HUES6 (cell line): ENCODE measurements at regions not wholly inside any gene's neighbourhood (a gene's known extent, or its start where the extent isn't known, plus 50 kb on each side); places are given as distances from the start of the nearest gene placed in this dataset.

Experiments used
- H3K27ac ChIP-seq: 2 replicates; pipeline ENCODE4 v1.7.0; 2013; ENCODE audit warnings: low read depth, mild to moderate bottlenecking, low read length, inconsistent platforms
- H3K27me3 ChIP-seq: 2 replicates; pipeline ENCODE4 v1.6.1; 2013; ENCODE audit warnings: low read length; ENCODE audit not compliant: control insufficient read depth, insufficient read depth
- H3K36me3 ChIP-seq: 2 replicates; pipeline ENCODE4 v1.6.1; 2013; ENCODE audit warnings: low read length; ENCODE audit not compliant: control insufficient read depth, insufficient read depth
- H3K4me1 ChIP-seq: 2 replicates; pipeline ENCODE4 v1.6.1; 2013; ENCODE audit warnings: low read length; ENCODE audit not compliant: control insufficient read depth, insufficient read depth
- H3K4me3 ChIP-seq: 2 replicates; pipeline ENCODE4 v1.5.1; 2013; ENCODE audit warnings: low read depth, low read length
- H3K9ac ChIP-seq: one replicate; pipeline ENCODE4 v1.6.1; 2013; ENCODE audit warnings: mild to moderate bottlenecking, low read length
- H3K9me3 ChIP-seq: 2 replicates; pipeline ENCODE4 v1.6.1; 2013; ENCODE audit warnings: low read depth, low read length; ENCODE audit not compliant: control insufficient read depth, insufficient read depth

DNA sequence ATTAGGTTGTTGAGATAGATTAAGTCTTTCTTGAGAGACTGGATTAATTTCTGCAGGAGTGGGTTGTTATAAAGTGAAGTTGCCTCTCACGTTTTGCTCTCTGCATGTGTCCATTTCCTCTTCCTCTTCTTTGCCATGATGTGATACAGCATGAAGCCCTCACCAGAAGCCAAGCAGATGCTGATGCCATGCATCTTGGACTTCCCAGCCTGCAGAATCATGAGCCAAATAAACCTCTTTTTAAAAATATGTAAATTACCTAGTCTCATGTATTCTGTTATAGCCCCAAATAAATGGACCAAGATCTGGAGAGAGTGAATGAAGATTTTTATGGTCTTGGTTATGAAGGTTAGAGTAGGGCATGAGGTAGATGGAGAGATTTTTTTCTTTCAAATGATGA, 111.6 kb upstream of the MAN1A1 start:
- Histone ChIP-seq H3K9me3 (no peaks in the 10 kb centered on the region), H3K4me1 (no peaks in the 10 kb centered on the region)

GRCh38 chr6:119459207-119459974, 109.8 kb upstream of the MAN1A1 start:
- no peaks in the 10 kb centered on the region for H3K36me3 ChIP-seq
- H3K9ac ChIP-seq = no peak overlapping the region
- no peaks in the 10 kb centered on the region for H3K9me3 ChIP-seq
- no peaks in the 10 kb centered on the region for H3K4me1 ChIP-seq
- H3K4me3 ChIP-seq = no peak overlapping the region
- H3K27me3 ChIP-seq = no peaks in the 10 kb centered on the region
- no peak overlapping the region for H3K27ac ChIP-seq

More for the DNA sequence above, 111.6 kb upstream of the MAN1A1 start:
- H3K27ac ChIP-seq = no peak overlapping the region
- no peak overlapping the region for H3K4me3 ChIP-seq
- no peak overlapping the region for H3K9ac ChIP-seq
- H3K36me3 ChIP-seq = no peaks in the 10 kb centered on the region
- H3K27me3 ChIP-seq = no peaks in the 10 kb centered on the region

- Histone ChIP-seq H3K27me3 (no peaks in the 10 kb centered on the region), H3K9ac (no peak overlapping the region), H3K27ac (no peak overlapping the region), H3K9me3 (no peaks in the 10 kb centered on the region), H3K4me3 (no peak overlapping the region), H3K4me1 (no peaks in the 10 kb centered on the region), H3K36me3 (no peaks in the 10 kb centered on the region)
These were observed 105.2 kb upstream of the MAN1A1 start for GRCh38 chr6:119454714-119455113.

DNA sequence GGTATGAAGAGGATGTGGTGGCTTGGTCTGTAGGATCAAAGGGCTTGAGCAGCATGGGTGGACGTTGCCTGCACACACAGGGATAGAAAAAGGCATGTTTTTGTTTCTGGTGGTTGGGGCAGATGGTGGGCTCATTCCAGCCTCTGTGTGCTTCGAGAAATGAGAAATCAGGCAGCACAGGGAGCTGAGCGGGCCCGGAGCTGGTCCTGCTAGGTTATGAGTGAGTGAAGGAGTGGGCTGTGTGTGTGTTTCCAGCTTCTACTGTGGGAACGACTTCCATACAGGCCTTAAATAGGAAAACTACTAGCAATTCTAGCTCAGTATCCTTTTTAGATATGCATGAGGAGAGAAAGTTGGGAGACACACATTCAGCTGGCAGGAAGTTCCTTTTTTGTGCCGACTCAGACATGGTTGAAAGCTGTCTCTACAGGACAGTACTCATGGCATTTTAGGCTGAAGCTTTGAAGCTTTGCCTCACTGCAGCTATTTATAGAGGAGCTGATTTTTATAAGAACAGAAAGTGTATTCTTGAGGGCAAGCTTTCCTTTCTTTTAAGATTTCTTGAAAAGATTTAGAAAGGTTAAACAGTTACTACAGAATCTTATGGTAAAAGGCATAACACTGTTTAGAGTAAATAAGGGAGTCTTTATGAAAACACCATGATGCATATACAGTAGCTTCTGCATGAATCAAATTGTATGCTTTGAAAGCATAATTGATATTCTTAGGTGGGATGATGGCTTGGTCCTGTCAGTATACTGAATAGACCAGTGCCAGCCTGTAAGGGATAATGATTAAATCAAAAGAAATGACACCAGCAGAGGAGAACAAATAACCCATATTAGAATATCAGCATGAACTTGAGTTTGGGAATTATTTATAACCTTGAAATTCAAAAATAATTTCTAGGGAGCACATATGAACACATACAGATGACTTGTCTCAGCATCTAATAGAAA, 104.0 kb upstream of the MAN1A1 start:
- H3K4me3 ChIP-seq = no peak overlapping the region
- H3K9me3 ChIP-seq = no peaks in the 10 kb centered on the region
- H3K27ac ChIP-seq = no peak overlapping the region
- H3K36me3 ChIP-seq = no peaks in the 10 kb centered on the region
- no peak overlapping the region for H3K9ac ChIP-seq
- H3K27me3 ChIP-seq = no peaks in the 10 kb centered on the region
- no peaks in the 10 kb centered on the region for H3K4me1 ChIP-seq

- Histone ChIP-seq H3K4me3 (no peak overlapping the region), H3K27me3 (no peaks in the 10 kb centered on the region), H3K9ac (no peak overlapping the region), H3K4me1 (peaks cover 13% of the 10 kb centered on the region), H3K36me3 (no peaks in the 10 kb centered on the region), H3K27ac (no peak overlapping the region), H3K9me3 (no peaks in the 10 kb centered on the region)
These were observed 100.0 kb upstream of the MAN1A1 start for GRCh38 chr6:119449331-119450156.

DNA sequence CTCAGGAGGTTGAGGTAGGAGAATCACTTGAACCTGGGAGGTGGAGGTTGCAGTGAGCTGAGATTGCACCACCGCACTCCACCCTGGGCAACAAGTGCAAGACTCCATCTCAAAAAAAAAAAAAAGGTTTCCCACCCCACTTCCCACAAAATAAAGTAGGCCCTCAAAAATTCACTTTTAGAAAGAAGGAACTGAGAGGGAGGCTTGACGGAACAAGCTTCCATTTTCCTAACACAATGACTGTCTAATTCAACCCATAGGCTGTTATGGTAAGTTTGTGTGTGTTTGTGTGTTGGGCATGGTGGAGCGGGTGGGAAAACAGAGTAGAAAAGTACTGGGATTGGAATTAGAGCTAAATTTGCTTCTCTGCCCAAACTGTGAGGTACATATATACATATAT, 98.4 kb upstream of the MAN1A1 start:
- Histone ChIP-seq H3K9me3 (no peaks in the 10 kb centered on the region), H3K36me3 (no peaks in the 10 kb centered on the region), H3K9ac (no peak overlapping the region), H3K27ac (no peak overlapping the region), H3K27me3 (no peaks in the 10 kb centered on the region), H3K4me1 (peaks cover 16% of the 10 kb centered on the region), H3K4me3 (no peak overlapping the region)

DNA sequence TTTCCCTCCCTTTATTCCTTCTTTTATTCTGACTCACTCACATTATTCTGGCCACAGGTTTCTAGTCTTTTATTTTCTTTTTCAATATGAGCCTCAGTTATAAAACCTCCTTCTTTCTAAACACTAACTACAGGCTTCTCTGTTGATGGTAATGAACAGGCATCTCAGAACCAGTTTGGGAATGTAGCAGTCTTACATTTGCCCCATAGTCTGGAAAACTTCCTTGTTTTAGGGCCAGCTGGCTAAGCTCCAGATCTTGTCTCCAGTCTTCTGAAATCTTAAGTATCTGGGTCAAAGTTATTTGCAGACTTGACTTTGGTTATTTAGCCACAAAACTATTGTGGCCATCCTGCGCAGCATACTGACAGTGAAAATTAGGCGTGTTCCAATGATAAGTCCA, 97.0 kb upstream of the MAN1A1 start:
- Histone ChIP-seq H3K27me3 (no peaks in the 10 kb centered on the region), H3K27ac (no peak overlapping the region), H3K9me3 (no peaks in the 10 kb centered on the region), H3K9ac (no peak overlapping the region), H3K4me3 (no peak overlapping the region), H3K4me1 (peaks cover 16% of the 10 kb centered on the region), H3K36me3 (no peaks in the 10 kb centered on the region)

GRCh38 chr6:119446115-119446554, 96.6 kb upstream of the MAN1A1 start:
- H3K27ac ChIP-seq = no peak overlapping the region
- no peak overlapping the region for H3K4me3 ChIP-seq
- H3K9ac ChIP-seq = no peak overlapping the region
- H3K4me1 ChIP-seq = peaks cover 16% of the 10 kb centered on the region
- H3K9me3 ChIP-seq = peaks cover 1% of the 10 kb centered on the region; the same call in 1 of the 2 replicates
- no peaks in the 10 kb centered on the region for H3K27me3 ChIP-seq
- H3K36me3 ChIP-seq = no peaks in the 10 kb centered on the region

GRCh38 chr6:119445666-119446065, 96.1 kb upstream of the MAN1A1 start:
- no peaks in the 10 kb centered on the region for H3K36me3 ChIP-seq
- H3K9me3 ChIP-seq = peaks cover 4% of the 10 kb centered on the region; the same call in 1 of the 2 replicates
- H3K4me3 ChIP-seq = no peak overlapping the region
- no peak overlapping the region for H3K9ac ChIP-seq
- peaks cover 16% of the 10 kb centered on the region for H3K4me1 ChIP-seq
- H3K27me3 ChIP-seq = no peaks in the 10 kb centered on the region
- H3K27ac ChIP-seq = no peak overlapping the region

DNA sequence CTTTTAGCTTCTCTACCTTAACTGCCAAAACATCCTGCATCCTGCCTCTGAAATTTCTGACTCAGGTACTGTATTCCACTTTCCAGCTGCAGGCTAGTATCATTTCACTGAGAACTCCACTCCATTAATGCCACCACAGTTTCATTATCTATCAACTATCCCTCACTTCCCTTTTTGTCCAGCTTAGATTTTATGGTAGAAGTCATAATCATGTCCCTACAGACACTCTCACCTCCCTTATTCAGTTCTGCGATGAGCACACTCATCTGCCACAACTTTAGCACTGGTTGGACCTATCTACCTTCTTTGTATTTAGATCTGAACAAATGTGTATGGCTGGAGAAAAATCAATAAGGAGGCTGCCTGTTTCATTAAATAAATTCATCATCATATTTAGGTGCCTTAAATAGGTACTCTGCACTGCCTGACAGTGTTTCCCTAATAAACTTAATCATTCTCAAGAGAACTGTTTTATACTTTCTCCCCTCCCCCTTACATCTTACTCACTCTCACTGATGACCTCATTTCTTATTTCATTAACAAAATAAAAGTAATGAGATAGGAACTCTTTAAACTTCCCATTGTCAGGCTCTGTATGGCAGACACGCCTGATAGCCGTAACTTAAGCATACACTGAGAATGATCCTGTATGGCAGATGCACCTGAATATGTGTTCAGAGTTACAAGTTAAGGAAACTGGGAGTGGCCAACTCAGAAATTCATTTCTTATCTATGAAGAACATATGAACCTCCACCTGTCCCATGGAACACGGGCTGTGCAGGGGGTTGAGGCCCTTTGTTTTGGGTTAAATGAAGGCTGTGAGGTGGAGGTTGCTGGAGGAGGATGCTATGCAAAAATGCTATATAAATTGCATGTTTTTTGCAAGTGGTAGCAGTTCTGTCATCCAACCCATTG, 95.3 kb upstream of the MAN1A1 start:
- H3K9me3 ChIP-seq = peaks cover 4% of the 10 kb centered on the region; the same call in 1 of the 2 replicates
- no peaks in the 10 kb centered on the region for H3K27me3 ChIP-seq
- H3K4me1 ChIP-seq = peaks cover 16% of the 10 kb centered on the region
- no peaks in the 10 kb centered on the region for H3K36me3 ChIP-seq
- no peak overlapping the region for H3K27ac ChIP-seq
- H3K9ac ChIP-seq = no peak overlapping the region
- no peak overlapping the region for H3K4me3 ChIP-seq
